H54 (cell line): ENCODE measurements at regions not wholly inside any gene's neighbourhood (a gene's known extent, or its start where the extent isn't known, plus 50 kb on each side); places are given as distances from the start of the nearest gene placed in this dataset.
"Not testable (repeated sequence)": the region's sequence is repeated elsewhere in the genome, so short reads cannot be mapped to it uniquely, and the experiment has no call there.

Experiments used
- DNase-seq: peaks from one replicate; pipeline ENCODE4 v3.0.0; 2011; ENCODE audit warnings: low spot score, mixed read lengths; ENCODE audit not compliant: insufficient read length
- FAIRE-seq: peaks from 3 replicates; lab custom pipeline; 2011; peaks lifted over from hg19 to GRCh38; lab: Jason Lieb, UNC
- POLR2A ChIP-seq: IDR thresholded peaks from 2 replicates; pipeline ENCODE4 v1.6.1; 2011; ENCODE audit warnings: low read depth, mild to moderate bottlenecking, low read length

GRCh38 chr9:34907044-34907443, 51.0 kb upstream of the PHF24 start:
- FAIRE-seq, result no peak

DNA sequence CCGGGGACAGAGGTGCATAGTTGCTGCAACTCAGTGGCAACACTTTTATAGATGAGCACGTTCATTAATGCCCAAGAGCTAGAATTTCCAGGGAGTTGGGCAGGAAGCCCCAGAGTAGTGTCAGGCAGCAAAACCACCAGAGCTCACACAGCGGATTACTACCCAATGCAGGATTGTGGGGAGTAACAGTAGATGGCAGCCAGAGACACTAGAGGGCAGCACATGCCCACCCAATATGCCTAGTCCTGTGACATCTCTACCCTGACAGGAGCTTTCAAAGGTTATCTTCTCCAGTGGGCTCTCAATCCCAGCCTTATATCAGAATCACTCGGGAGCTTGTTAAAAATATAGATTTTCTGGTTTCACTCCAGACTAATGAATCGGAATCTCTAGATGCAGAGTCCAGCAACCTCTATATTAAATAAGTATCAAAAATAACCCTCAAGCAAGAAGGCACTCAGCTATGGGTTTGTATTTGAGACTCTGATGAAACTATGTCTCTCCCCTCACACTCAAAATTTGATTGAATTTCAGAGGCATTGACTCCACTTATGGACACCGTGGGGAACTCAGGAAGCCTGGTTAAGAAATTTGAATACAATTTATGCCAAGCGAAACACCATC, 58.4 kb upstream of the PHF24 start:
- FAIRE-seq (peak; percentile 81), DNase-seq (peak; percentile 22)
- no peak for TF ChIP-seq POLR2A

More at GRCh38 chr9:34907044-34907443, 51.0 kb upstream of the PHF24 start:
- no peak for TF ChIP-seq POLR2A
- DNase-seq, result no peak

DNA sequence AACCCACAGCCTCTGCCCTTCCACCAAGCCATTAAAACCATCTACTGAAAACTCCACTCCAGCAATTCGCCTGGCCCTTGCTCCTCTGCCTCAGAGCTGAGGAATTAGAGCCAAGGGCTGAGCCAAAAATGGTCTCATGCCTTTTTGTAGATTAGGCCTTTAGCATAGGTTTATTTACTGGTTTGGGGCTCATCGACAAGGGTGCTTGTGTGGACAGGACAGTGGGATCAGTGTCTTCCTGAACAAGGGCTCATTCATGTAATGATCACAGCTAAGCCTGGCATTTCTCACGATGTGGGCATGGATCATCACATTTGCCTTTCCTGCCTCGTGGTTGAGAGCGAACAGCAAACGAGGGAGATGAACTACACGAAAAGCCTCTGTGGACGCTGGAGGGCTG, 59.2 kb upstream of the PHF24 start:
- DNase-seq (no peak), FAIRE-seq (no peak)
- no peak for TF ChIP-seq POLR2A

GRCh38 chr9:34896112-34896511, 62.0 kb upstream of the PHF24 start:
- FAIRE-seq, result no peak
- TF ChIP-seq POLR2A, result no peak
- no peak for DNase-seq

DNA sequence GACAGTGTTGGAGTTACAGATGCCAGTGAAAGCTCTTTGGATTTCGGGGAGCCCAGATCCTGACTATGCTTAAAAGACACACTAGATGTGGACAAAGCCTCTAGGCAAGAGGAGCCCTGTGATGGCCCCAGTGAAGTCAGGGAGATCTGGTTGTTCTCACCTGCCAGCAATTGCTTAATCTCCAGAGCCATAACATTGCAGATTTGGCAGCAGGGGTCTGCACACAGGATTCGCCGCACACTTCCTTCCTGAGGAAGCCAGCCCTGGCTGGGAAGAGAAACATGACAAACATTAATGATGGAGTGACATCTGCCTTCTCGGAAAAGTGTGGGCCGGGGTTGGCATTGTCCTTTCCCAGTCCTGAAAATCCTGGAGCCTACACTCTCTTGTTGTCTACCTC, 65.2 kb upstream of the PHF24 start:
- FAIRE-seq (no peak), DNase-seq (no peak)
- no peak for TF ChIP-seq POLR2A

DNA sequence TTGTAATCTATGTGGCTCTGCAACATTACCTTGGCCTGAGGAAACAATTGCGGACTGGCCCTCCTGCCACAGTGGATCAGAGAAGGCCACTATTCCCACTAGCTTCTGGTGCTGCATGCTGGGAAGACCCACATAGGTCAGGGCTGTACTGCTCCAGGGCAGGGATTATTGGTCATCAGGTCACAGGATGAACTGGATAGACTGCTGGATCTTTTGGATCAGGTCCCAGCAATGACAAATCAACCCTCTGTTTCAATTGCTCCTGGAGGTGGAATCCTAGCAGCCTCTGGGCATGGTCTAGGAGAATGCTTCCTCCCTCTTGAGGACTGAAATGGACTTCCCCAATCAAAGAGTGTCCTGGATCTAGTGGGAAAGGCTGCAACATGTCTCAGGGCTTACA, 66.7 kb upstream of the PHF24 start:
- TF ChIP-seq POLR2A, result no peak
- DNase-seq (no peak), FAIRE-seq (no peak)

DNA sequence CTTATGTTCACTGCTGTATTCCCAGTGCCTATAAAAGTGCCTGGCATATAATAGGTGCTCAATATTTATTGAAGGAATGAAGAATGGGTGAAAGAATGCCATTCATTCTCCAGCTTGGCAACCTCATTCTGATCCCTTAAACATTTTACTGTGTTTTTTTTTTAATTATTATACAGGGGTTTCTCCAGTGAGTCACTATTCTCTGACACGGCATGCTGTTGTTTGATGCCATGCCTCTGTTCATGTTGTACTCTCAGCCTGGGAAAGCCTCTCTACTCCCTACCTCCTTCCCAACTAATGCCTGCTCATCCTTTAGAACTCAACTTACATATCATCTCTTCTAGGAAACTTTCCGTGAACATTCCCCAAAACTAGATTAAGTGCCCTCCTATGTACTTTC, 70.2 kb upstream of the PHF24 start:
- FAIRE-seq (no peak), DNase-seq (no peak)
- TF ChIP-seq POLR2A, result no peak

DNA sequence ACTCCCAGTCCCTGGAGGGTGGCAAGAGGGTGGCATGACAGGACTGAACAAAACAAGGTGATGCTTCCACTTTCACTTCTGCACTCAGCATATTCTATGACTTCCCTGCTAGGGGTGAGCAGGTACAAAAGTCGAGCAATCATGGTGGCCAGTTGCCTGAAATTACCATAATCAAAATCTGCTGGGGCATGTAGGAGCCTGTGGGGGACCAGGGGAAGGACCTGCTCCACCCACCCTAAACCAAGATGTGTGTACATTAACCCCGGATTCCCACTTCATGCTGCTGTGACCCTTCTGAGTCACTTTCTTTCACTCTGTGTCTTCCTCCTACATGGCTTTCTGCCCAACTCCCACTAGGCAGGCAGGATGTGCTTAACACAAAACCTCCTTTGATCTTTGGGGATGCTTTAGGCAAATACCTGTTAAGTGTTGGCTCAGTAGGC, 73.3 kb upstream of the PHF24 start:
- no peak for DNase-seq
- no peak for FAIRE-seq
- TF ChIP-seq POLR2A, result no peak

GRCh38 chr9:34876096-34876495, 82.0 kb upstream of the PHF24 start:
- FAIRE-seq (no peak), DNase-seq (no peak)
- TF ChIP-seq POLR2A, result no peak

GRCh38 chr9:34869390-34869789, 88.7 kb upstream of the PHF24 start:
- FAIRE-seq, result no peak
- DNase-seq, result no peak
- TF ChIP-seq POLR2A, result no peak

GRCh38 chr9:34866614-34867013, 91.5 kb upstream of the PHF24 start:
- DNase-seq, result no peak
- no peak for FAIRE-seq
- TF ChIP-seq POLR2A, result no peak

GRCh38 chr9:34863426-34863825, 94.7 kb upstream of the PHF24 start:
- DNase-seq (no peak), FAIRE-seq (no peak)
- TF ChIP-seq POLR2A, result no peak

- no peak for DNase-seq
These were observed 95.2 kb upstream of the PHF24 start for GRCh38 chr9:34862836-34863235.

GRCh38 chr9:34862043-34862442, 96.0 kb upstream of the PHF24 start:
- FAIRE-seq (no peak), DNase-seq (no peak)
- no peak for TF ChIP-seq POLR2A

More at GRCh38 chr9:34862836-34863235, 95.2 kb upstream of the PHF24 start:
- TF ChIP-seq POLR2A, result no peak
- no peak for FAIRE-seq

- DNase-seq, FAIRE-seq: not testable (repeated sequence)
These were observed 103.1 kb upstream of the PHF24 start for GRCh38 chr9:34855016-34855415.
